ENCODE measurements at regions not wholly inside any gene's neighbourhood (a gene's known extent, or its start where the extent isn't known, plus 50 kb on each side); places are given as distances from the start of the nearest gene placed in this dataset.
"Not testable (repeated sequence)": the region's sequence is repeated elsewhere in the genome, so short reads cannot be mapped to it uniquely, and the experiment has no call there.

GRCh38 chr12:25886396-25886795 lies 72.1 kb upstream of the RASSF8 start:
- ATAC-seq (no peak), DNase-seq (no peak), FAIRE-seq (no peak)
- no peak overlapping the region for H3K27ac ChIP-seq
- intact Hi-C loops (cut with DNase I) = no loop called here
- no peaks in the 10 kb centered on the region for H3K36me3 ChIP-seq
- no peak for TF ChIP-seq CTCF (IDR thresholded peaks at IDR 0.05)
- no peak overlapping the region for H3K4me3 ChIP-seq
- no peaks in the 10 kb centered on the region for H3K4me1 ChIP-seq
- no peaks in the 10 kb centered on the region for H3K9me3 ChIP-seq
- no peaks in the 10 kb centered on the region for H3K27me3 ChIP-seq

GRCh38 chr12:25887367-25887766 lies 71.1 kb upstream of the RASSF8 start:
- Histone ChIP-seq H3K27me3 (no peaks in the 10 kb centered on the region), H3K4me1 (no peaks in the 10 kb centered on the region), H3K36me3 (no peaks in the 10 kb centered on the region), H3K27ac (no peak overlapping the region), H3K9me3 (no peaks in the 10 kb centered on the region), H3K4me3 (no peak overlapping the region)
- DNase-seq = no peak
- FAIRE-seq = no peak
- intact Hi-C loops (cut with DNase I) = no loop called here
- no peak for TF ChIP-seq CTCF (IDR thresholded peaks at IDR 0.05)
- WGBS, 2 donors = 53 to 55% methylated on average over 3 of the region's 3 CpGs
- ATAC-seq = no peak

GRCh38 chr12:25889185-25889584 lies 69.3 kb upstream of the RASSF8 start:
- intact Hi-C loops (cut with DNase I) = no loop called here

GRCh38 chr12:25891095-25891494 lies 67.4 kb upstream of the RASSF8 start:
- FAIRE-seq; H3K36me3 ChIP-seq; H3K27me3 ChIP-seq; intact Hi-C loops (cut with DNase I); H3K9me3 ChIP-seq; H3K27ac ChIP-seq; H3K4me1 ChIP-seq; ATAC-seq; DNase-seq; H3K4me3 ChIP-seq: not testable (repeated sequence)
- 77 to 83% methylated on average over 6 of the region's 6 CpGs for WGBS, 2 donors

More at GRCh38 chr12:25889185-25889584, 69.3 kb upstream of the RASSF8 start:
- Histone ChIP-seq H3K36me3 (no peaks in the 10 kb centered on the region), H3K4me3 (no peak overlapping the region), H3K9me3 (no peaks in the 10 kb centered on the region), H3K4me1 (no peaks in the 10 kb centered on the region), H3K27me3 (no peaks in the 10 kb centered on the region), H3K27ac (no peak overlapping the region)
- WGBS, 2 donors = 16 to 18% methylated on average over 6 of the region's 6 CpGs
- TF ChIP-seq CTCF (IDR thresholded peaks at IDR 0.05) = no peak
- no peak for FAIRE-seq
- DNase-seq = no peak
- no peak for ATAC-seq

GRCh38 chr12:25894759-25895158 lies 63.7 kb upstream of the RASSF8 start:
- Histone ChIP-seq H3K4me3 (no peak overlapping the region), H3K9me3 (no peaks in the 10 kb centered on the region), H3K27ac (no peak overlapping the region), H3K36me3 (no peaks in the 10 kb centered on the region), H3K4me1 (no peaks in the 10 kb centered on the region), H3K27me3 (no peaks in the 10 kb centered on the region)
- DNase-seq = no peak
- no peak for ATAC-seq
- WGBS, 2 donors = 74 to 78% methylated on average over 3 of the region's 3 CpGs
- intact Hi-C loops (cut with DNase I) = no loop called here
- TF ChIP-seq CTCF (IDR thresholded peaks at IDR 0.05) = no peak
- FAIRE-seq = no peak

- Histone ChIP-seq H3K9me3 (no peaks in the 10 kb centered on the region), H3K36me3 (no peaks in the 10 kb centered on the region), H3K4me3 (no peak overlapping the region), H3K27me3 (no peaks in the 10 kb centered on the region), H3K27ac (no peak overlapping the region), H3K4me1 (no peaks in the 10 kb centered on the region)
- ATAC-seq (no peak), FAIRE-seq (no peak), DNase-seq (no peak)
- intact Hi-C loops (cut with DNase I) = no loop called here
- WGBS, 2 donors = 60 to 73% methylated on average over 2 of the region's 2 CpGs
- TF ChIP-seq CTCF (IDR thresholded peaks at IDR 0.05) = no peak
These were observed 61.5 kb upstream of the RASSF8 start for GRCh38 chr12:25896981-25897380.

Measured in pancreas (tissue), 10 donors.